Lower lobe of right lung (tissue), 2 donors: ENCODE measurements at regions not wholly inside any gene's neighbourhood (a gene's known extent, or its start where the extent isn't known, plus 50 kb on each side); places are given as distances from the start of the nearest gene placed in this dataset.

ENCODE experiments used
- ATAC-seq, 2 donors: fragments of 200-7000 bp; cut with Tn5 transposase; one replicate each; pipeline ENCODE4 v1.9.1; 2020 to 2022; ENCODE audit warnings: mild to moderate bottlenecking in 2 of 2, moderate library complexity in 2 of 2
- DNase-seq: peaks from one replicate; pipeline ENCODE4 v3.0.0-alpha.2; 2020
- H3K27ac ChIP-seq: fragments of 200-600 bp; one replicate; pipeline ENCODE4 v1.8.0; 2022
- H3K27me3 ChIP-seq: fragments of 200-600 bp; one replicate; pipeline ENCODE4 v1.8.0; 2022; ENCODE audit warnings: low read depth
- H3K36me3 ChIP-seq: fragments of 200-600 bp; one replicate; pipeline ENCODE4 v1.8.0; 2022; ENCODE audit warnings: mild to moderate bottlenecking
- H3K4me1 ChIP-seq: fragments of 200-600 bp; one replicate; pipeline ENCODE4 v1.8.0; 2022
- H3K4me3 ChIP-seq: fragments of 200-600 bp; one replicate; pipeline ENCODE4 v1.8.0; 2022; ENCODE audit warnings: mild to moderate bottlenecking
- H3K9me3 ChIP-seq: fragments of 200-600 bp; one replicate; pipeline ENCODE4 v1.8.0; 2022
- intact Hi-C: fragments of 100-400 bp; cut with DNase I; formaldehyde crosslinking; loops from one replicate; pipeline ENCODE4 v1.11.0; 2022
- TF ChIP-seq, protein P1 (sequence below): fragments of 200-600 bp; IDR thresholded peaks from one replicate; pipeline ENCODE4 v1.8.0; 2022; ENCODE audit warnings: antibody characterized with exemption, mild to moderate bottlenecking
- donor health status: DM: no; HTN: yes; CAD: no; lungs with severe emphysema.

DNA sequence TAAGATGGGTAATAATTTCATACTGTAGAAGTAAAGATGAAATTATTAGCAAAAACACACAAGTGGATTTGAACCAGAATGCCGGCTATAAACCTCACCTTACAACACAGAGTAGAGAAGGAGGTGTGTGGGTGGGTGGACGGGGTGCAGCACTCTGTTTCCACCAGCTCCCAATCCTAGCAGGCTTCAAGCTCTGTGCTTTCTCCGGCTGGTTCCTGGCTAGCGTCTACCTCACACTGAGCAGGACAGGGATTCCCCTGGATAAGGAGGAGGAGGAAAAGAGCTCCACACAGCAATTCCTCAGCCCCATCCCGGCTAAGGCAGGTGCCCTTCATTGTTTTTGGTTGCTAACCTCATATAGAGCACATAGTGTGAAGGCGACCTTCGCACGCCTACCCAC, 453.3 kb downstream of the C6orf118 start:
- Histone ChIP-seq H3K27me3 (no peaks in the 10 kb centered on the region), H3K4me3 (no peak overlapping the region), H3K9me3 (no peaks in the 10 kb centered on the region), H3K36me3 (no peaks in the 10 kb centered on the region), H3K27ac (no peak overlapping the region), H3K4me1 (no peaks in the 10 kb centered on the region)
- TF ChIP-seq, protein P1, sequence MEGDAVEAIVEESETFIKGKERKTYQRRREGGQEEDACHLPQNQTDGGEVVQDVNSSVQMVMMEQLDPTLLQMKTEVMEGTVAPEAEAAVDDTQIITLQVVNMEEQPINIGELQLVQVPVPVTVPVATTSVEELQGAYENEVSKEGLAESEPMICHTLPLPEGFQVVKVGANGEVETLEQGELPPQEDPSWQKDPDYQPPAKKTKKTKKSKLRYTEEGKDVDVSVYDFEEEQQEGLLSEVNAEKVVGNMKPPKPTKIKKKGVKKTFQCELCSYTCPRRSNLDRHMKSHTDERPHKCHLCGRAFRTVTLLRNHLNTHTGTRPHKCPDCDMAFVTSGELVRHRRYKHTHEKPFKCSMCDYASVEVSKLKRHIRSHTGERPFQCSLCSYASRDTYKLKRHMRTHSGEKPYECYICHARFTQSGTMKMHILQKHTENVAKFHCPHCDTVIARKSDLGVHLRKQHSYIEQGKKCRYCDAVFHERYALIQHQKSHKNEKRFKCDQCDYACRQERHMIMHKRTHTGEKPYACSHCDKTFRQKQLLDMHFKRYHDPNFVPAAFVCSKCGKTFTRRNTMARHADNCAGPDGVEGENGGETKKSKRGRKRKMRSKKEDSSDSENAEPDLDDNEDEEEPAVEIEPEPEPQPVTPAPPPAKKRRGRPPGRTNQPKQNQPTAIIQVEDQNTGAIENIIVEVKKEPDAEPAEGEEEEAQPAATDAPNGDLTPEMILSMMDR, result no peak
- intact Hi-C loops, result no loop called here
- ATAC-seq (peak in 1 of 2 donors; percentile 36), DNase-seq (no peak)

DNA sequence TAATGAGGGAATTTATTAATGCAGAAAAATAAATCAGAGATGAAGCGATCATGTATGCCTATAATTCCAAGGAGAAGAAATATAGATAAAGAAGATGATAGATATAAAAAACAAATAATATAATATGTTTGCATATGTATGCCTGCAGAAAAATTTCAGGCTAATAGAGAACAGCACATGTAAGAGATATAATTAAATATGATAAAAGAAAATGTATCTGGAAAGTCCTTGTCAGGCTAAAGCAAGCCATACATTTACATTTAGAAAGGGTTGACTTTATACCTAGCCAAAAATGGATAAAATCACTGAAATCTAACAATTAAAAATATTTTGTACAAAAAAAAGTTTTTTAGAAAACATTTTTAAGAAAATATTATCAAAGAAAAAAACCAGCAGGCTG, 454.1 kb downstream of the C6orf118 start:
- Histone ChIP-seq H3K36me3 (no peaks in the 10 kb centered on the region), H3K4me1 (no peaks in the 10 kb centered on the region), H3K9me3 (no peaks in the 10 kb centered on the region), H3K4me3 (no peak overlapping the region), H3K27ac (no peak overlapping the region), H3K27me3 (no peaks in the 10 kb centered on the region)
- intact Hi-C loops, result no loop called here
- ATAC-seq (no peak), DNase-seq (no peak)
- TF ChIP-seq, protein P1, result no peak

DNA sequence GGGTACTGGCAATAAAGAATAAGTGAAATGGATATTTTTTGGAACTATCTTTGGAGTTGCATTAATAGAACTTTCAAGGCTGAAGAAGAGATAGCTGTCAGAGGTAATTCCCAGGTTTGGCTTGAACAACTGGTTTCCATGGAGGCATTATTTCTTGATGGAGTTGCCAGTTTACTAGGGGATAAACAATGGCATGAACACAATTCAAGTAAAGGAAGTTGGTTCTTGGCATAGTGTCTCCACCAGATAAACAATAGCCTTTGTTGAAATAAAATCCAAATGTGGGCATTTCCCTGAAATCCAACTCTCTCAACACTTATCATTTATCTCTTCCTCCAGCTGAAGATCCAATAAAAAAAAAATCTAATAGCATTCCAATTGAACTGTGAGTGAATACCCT, 454.9 kb downstream of the C6orf118 start:
- intact Hi-C loops, result no loop called here
- no peak for DNase-seq
- no peaks in the 10 kb centered on the region for H3K9me3 ChIP-seq

DNA sequence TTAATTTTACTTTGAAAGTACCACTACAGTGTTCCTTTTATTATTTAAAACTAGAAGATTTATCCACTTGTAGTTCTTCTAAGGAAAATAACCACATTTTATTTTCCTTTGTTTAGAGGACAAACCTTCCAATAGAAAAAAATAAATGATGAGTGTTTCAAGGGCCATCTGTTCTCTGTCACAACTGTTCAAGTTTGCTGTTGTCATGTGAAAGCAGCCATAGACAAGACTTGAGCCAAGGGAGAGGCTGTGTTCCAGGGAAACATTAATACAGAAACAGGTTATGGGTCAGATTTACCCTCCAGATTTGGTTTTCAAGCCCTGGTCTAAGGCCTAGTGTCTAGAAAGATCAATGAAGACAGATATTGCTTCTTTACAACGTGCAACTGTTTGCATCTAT, 463.6 kb downstream of the C6orf118 start:
- TF ChIP-seq, protein P1, result no peak
- no peaks in the 10 kb centered on the region for H3K9me3 ChIP-seq
- no peak for ATAC-seq

More for the DNA sequence above, 454.9 kb downstream of the C6orf118 start:
- no peak for ATAC-seq
- H3K4me3 ChIP-seq, result no peak overlapping the region
- H3K4me1 ChIP-seq, result no peaks in the 10 kb centered on the region
- H3K27ac ChIP-seq, result no peak overlapping the region
- H3K36me3 ChIP-seq, result no peaks in the 10 kb centered on the region
- no peaks in the 10 kb centered on the region for H3K27me3 ChIP-seq
- TF ChIP-seq, protein P1, result no peak

DNA sequence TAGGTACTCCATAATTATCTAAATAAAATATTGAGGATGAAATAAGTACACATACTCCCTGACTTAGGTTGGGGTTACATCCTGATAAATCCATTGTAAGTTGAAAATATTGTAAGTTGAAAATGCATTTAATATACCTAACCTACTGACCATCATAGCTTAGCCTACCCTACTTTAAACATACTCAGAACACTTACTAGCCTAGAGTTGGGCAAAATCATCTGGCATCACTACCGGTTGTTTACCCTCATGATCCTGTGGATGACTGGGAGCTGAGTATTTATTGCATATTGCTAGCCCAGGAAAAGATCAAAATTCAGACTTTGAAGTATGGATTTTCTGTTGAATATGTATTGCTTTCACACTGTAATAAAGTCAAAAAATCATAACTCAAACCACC, 467.3 kb downstream of the C6orf118 start:
- DNase-seq, result no peak
- no peaks in the 10 kb centered on the region for H3K4me1 ChIP-seq
- no peaks in the 10 kb centered on the region for H3K27me3 ChIP-seq
- no peak overlapping the region for H3K27ac ChIP-seq
- ATAC-seq, result no peak
- intact Hi-C loops, result no loop called here
- TF ChIP-seq, protein P1, result no peak
- H3K4me3 ChIP-seq, result no peak overlapping the region
- H3K9me3 ChIP-seq, result no peaks in the 10 kb centered on the region
- H3K36me3 ChIP-seq, result no peaks in the 10 kb centered on the region

More for the DNA sequence above, 463.6 kb downstream of the C6orf118 start:
- Histone ChIP-seq H3K27ac (no peak overlapping the region), H3K4me3 (no peak overlapping the region), H3K27me3 (no peaks in the 10 kb centered on the region), H3K36me3 (no peaks in the 10 kb centered on the region), H3K4me1 (no peaks in the 10 kb centered on the region)
- intact Hi-C loops, result no loop called here
- DNase-seq, result no peak
